ENCODE measurements at regions not wholly inside any gene's neighbourhood (a gene's known extent, or its start where the extent isn't known, plus 50 kb on each side); places are given as distances from the start of the nearest gene placed in this dataset.

DNA sequence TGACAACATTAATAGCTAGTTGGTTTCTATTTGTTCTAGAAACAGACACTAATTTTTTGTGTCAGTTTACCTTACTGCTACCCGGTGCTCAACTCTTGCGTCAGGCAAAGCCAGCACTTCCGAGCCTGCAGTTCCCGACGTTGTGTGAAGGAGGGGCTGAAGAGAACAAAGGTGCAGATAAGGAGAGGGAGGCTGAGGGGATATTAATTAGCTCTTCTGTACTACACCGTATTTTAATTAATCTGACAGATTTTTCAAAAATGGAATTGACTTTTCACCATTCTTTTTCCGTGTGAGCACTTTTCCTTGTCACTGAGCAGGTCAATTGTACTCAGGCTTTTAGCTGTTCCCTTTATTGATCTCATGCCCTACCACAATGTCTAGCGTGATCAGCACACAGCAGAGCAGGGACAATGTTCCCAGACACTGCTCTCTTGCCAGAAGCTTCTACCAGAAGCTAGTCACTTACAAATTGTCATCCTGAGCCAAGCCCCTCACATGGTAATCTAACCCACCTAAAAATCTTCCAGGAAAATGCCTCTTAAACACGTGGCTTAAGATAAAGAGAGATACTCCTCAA is 650.5 kb upstream of the MKI67 start:
- H3K27ac ChIP-seq: no peak overlapping the region
- TF ChIP-seq, protein P1, sequence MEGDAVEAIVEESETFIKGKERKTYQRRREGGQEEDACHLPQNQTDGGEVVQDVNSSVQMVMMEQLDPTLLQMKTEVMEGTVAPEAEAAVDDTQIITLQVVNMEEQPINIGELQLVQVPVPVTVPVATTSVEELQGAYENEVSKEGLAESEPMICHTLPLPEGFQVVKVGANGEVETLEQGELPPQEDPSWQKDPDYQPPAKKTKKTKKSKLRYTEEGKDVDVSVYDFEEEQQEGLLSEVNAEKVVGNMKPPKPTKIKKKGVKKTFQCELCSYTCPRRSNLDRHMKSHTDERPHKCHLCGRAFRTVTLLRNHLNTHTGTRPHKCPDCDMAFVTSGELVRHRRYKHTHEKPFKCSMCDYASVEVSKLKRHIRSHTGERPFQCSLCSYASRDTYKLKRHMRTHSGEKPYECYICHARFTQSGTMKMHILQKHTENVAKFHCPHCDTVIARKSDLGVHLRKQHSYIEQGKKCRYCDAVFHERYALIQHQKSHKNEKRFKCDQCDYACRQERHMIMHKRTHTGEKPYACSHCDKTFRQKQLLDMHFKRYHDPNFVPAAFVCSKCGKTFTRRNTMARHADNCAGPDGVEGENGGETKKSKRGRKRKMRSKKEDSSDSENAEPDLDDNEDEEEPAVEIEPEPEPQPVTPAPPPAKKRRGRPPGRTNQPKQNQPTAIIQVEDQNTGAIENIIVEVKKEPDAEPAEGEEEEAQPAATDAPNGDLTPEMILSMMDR (conservative IDR thresholded peaks at IDR 0.05): no peak

DNA sequence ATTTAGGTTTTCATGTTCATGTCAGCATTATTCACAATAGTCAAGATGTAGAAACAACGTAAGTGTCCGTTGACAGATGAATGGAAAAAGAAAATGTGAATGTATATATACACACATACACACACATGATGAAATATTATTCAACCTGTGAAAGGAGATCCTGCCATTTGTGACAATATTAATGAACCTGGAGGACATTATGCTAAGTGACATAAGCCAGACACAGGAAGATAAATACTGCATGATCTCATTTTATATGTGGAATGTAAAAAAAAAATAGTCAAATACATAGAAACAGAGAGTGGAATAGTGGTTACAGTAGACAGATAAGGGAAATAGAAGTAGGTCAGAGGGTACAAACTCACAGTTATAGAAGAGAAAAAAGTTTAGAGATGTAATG is 651.1 kb upstream of the MKI67 start:
- TF ChIP-seq, protein P1 (conservative IDR thresholded peaks at IDR 0.05): no peak
- H3K27ac ChIP-seq: no peak overlapping the region

DNA sequence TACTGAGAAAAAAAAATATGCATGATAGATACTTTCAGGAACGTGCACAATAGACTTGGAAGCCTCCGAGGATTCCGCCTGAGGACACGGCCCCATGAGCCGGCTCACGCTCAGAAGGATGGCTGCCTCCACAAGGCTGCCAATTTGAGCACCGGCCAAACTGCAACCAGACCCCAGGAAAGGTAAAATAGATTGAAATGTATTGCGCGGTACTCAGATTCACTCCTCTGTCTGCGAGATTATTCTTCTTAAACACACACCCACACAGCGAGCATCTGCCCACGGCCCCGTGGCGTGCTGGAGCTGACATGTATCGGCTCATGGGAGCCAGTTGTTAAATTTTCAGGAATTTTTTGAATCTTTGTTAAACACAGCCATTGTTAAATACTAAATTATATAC is 653.2 kb upstream of the MKI67 start:
- TF ChIP-seq, protein P1 (conservative IDR thresholded peaks at IDR 0.05): no peak
- H3K27ac ChIP-seq: no peak overlapping the region

DNA sequence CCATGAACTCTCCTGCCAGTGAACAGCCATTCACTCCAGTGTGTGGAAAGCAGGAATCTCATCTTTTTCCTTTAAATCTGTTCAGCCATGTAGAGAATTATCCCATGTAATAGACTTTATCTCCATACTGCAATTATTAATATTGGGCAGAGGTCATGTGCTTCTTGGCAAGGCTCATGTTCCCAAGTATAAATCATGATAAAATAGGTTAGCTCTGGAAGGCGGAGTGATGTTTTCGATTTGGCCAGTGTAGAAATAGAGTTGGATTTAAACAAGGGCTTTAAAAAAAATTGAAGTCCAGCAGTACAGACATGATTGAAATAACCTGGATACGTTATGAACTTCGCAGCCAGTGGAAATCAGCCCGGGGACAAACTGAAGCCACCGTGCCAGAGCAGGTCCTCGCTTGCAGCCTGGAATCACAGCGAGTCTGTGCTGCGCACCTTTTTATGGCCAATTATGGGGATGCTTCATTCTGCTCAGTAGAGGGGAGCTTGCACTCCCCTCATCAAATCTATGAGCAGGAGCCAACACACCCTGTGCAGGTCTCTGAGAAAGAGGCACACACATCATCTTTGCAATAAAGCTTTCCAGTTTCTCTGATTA is 654.0 kb upstream of the MKI67 start:
- TF ChIP-seq, protein P1 (conservative IDR thresholded peaks at IDR 0.05): no peak
- no peak overlapping the region for H3K27ac ChIP-seq

DNA sequence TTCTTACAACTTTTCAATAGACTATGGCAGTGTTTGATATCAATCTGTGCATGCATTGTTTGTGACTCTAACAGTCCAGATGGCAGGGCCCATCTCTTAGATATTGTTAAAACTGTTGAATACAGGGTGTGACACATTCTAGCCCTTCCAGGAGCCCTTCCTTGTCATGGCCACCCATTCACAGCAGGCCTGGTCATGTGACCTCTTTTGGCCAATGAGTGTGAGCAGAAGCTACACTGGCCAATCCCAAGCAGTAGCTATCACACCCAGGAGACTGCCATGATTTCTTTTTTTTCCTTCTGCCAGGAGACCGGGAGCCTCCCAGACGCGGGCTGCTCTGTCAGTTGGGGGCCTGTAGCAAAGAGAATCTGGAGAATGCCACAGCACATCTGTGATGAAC is 655.4 kb upstream of the MKI67 start:
- TF ChIP-seq, protein P1 (conservative IDR thresholded peaks at IDR 0.05): no peak
- no peak overlapping the region for H3K27ac ChIP-seq

DNA sequence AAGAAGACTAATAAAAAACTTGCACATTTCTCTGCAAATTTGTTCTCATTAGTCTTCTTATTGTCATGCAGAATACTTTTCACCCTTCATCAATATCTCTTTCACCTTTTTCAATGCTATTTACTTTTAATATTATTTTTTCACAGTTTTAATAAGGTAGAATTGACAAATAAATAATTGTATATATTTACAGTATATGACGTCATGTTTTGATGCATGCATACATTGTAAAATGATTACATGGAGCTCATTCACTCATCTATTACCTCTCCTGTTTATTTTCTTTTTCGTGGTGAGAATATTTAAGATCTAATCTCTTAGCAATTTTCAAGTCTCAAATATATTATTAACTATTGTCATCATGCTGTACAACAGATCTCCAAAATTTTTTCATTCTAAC is 658.2 kb upstream of the MKI67 start:
- no peak overlapping the region for H3K27ac ChIP-seq
- TF ChIP-seq, protein P1 (conservative IDR thresholded peaks at IDR 0.05): no peak

DNA sequence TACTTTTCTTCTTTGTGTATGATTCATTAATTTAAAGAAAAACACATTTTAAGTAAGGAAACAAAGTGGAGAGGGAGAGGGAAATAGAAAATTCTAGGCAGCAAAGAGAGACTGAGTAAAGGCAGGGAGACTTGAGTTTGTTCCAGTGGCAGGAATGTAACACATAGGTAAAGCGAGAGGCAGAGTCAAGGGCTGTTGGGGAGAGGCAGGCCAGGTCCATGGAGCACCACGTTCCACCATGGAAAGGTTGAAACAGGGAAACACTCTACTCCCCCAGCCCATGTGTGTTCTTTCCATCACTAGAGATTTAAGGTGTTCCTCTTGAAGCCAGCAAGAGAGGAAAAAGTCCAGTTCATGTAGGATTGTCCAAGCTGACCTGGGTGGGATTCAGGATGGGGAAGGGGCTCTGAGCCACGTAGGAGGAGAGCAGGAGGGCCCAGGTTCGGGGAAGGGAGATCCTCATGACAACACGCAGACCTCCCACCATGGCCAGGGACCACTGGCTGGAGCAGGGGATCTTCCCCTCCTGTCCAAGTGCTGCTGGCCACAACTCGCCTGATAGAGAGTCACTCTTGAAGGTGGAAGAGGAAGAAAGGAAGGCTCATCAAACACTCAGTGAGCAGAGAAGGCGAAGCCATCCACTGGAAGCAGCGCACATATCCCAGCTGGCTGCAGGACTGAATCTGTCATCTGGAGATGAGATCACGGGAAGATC is 666.4 kb upstream of the MKI67 start:
- TF ChIP-seq, protein P1 (conservative IDR thresholded peaks at IDR 0.05): no peak
- H3K27ac ChIP-seq: no peak overlapping the region
